GM12878 (cell line): ENCODE measurements at regions not wholly inside any gene's neighbourhood (a gene's known extent, or its start where the extent isn't known, plus 50 kb on each side); places are given as distances from the start of the nearest gene placed in this dataset.

Source experiments
- ATAC-seq: fragments of 200-7000 bp; cut with Tn5 transposase; 3 replicates; pipeline ENCODE4 v1.9.1; 2020; ENCODE audit warnings: mild to moderate bottlenecking, moderate library complexity
- BruUV-seq: library from RNA; stranded (reverse); fragments of 400-500 nt; replicated peaks from 2 replicates; lab custom pipeline; 2021; lab: Mats Ljungman, UMichigan
- CTCF ChIA-PET: fragments of 300-600 bp; sonication (Branson Sonifier 250); formaldehyde crosslinking; extraction: SDS; loops from one replicate; lab custom pipeline; 2021; ENCODE audit warnings: inconsistent platforms; lab: Yijun Ruan, JAX
- POLR2A ChIA-PET: fragments of 350-600 bp; formaldehyde crosslinking; extraction: SDS; loops from one replicate; lab custom pipeline; 2021; ENCODE audit warnings: inconsistent platforms; lab: Charles Lee
- RAD21 ChIA-PET: fragments of 300-600 bp; sonication (Branson Sonifier 250); formaldehyde crosslinking; loops from one replicate; lab custom pipeline; 2023; ENCODE audit warnings: antibody characterized with exemption; ENCODE audit not compliant: unreplicated experiment; lab: Charles Lee
- SMC1A ChIA-PET: fragments of 300-600 bp; sonication (Branson Sonifier 250); formaldehyde crosslinking; loops from one replicate; lab custom pipeline; 2023; ENCODE audit not compliant: unreplicated experiment, uncharacterized antibody; lab: Charles Lee
- DNase-seq: peaks from one replicate; pipeline ENCODE4 v3.0.0-alpha.2; 2011; ENCODE audit warnings: low read depth, low spot score
- FAIRE-seq: peaks from 3 replicates; lab custom pipeline; 2011; peaks lifted over from hg19 to GRCh38; lab: Jason Lieb, UNC
- H2AFZ ChIP-seq: 2 replicates; pipeline ENCODE4 v1.6.0; 2011; ENCODE audit warnings: low read depth, low read length, control low read depth; ENCODE audit not compliant: control insufficient read depth
- H3K27ac ChIP-seq: 2 replicates; pipeline ENCODE4 v1.5.1; 2011; ENCODE audit warnings: control low read depth; ENCODE audit not compliant: control insufficient read depth, insufficient read depth
- H3K27me3 ChIP-seq, 2 experiments: replicated peaks in 1 of 2; 2 replicates each; pipeline versions ENCODE4 v1.6.0 to v1.6.1; 2011; ENCODE audit warnings: low read length in 1 of 2; ENCODE audit not compliant: control insufficient read depth in 2 of 2, insufficient read depth in 2 of 2
- H3K36me3 ChIP-seq, 2 experiments: 2 replicates each; pipeline ENCODE4 v1.5.1; 2011; ENCODE audit warnings: low read length in 1 of 2; ENCODE audit not compliant: control insufficient read depth in 2 of 2, insufficient read depth in 2 of 2
- H3K4me1 ChIP-seq: 2 replicates; pipeline ENCODE4 v1.6.1; 2011; ENCODE audit warnings: mild to moderate bottlenecking, low read length, moderate library complexity, mixed read lengths; ENCODE audit not compliant: control insufficient read depth, insufficient read depth
- H3K4me2 ChIP-seq: 2 replicates; pipeline ENCODE4 v1.6.0; 2011; ENCODE audit warnings: control low read depth; ENCODE audit not compliant: control insufficient read depth, insufficient read depth
- H3K4me3 ChIP-seq: fragments of 200-600 bp; sonication (generic); 2 replicates; pipeline ENCODE4 v1.5.1; 2016
- H3K79me2 ChIP-seq: 2 replicates; pipeline ENCODE4 v1.6.0; 2011; ENCODE audit warnings: low read length; ENCODE audit not compliant: control insufficient read depth, insufficient read depth
- H3K9ac ChIP-seq: 2 replicates; pipeline ENCODE4 v1.8.0; 2011; ENCODE audit warnings: low read length, control low read depth, mixed read lengths; ENCODE audit not compliant: control insufficient read depth, insufficient read depth
- H3K9me3 ChIP-seq: replicated peaks from 3 replicates; pipeline ENCODE4 v1.5.1; 2011; ENCODE audit warnings: mild to moderate bottlenecking, low read length; ENCODE audit not compliant: control insufficient read depth, insufficient read depth
- H4K20me1 ChIP-seq: 2 replicates; pipeline ENCODE4 v1.6.0; 2011; ENCODE audit not compliant: control insufficient read depth, insufficient read depth
- BHLHE40 ChIP-seq, 2 experiments: fragments of 450-650 bp in 1 of 2; IDR thresholded peaks; 2 replicates each; pipeline ENCODE4 v1.6.1; 2011 to 2017; ENCODE audit warnings: low read depth in 2 of 2, borderline replicate concordance in 1 of 2, improper control_type of control experiment in 1 of 2, low read length in 1 of 2, mild to moderate bottlenecking in 1 of 2
- BRCA1 ChIP-seq: IDR thresholded peaks from 2 replicates; pipeline ENCODE4 v1.6.1; 2011; ENCODE audit warnings: low read depth, low read length, improper control_type of control experiment
- CEBPB ChIP-seq, 2 experiments: fragments of 150-350 bp in 1 of 2; IDR thresholded peaks; 2 replicates each; pipeline ENCODE4 v1.6.1; 2012 to 2014; ENCODE audit warnings: low read depth in 2 of 2, low read length in 2 of 2, borderline replicate concordance in 1 of 2, inconsistent platforms in 1 of 2
- CREM ChIP-seq: IDR thresholded peaks from 2 replicates; pipeline ENCODE4 v1.6.1; 2014; ENCODE audit warnings: antibody characterized with exemption, low read depth
- ESRRA ChIP-seq: IDR thresholded peaks from 2 replicates; pipeline ENCODE4 v1.6.1; 2012; ENCODE audit warnings: mild to moderate bottlenecking, low read length, improper control_type of control experiment
- EZH2 ChIP-seq: IDR thresholded peaks from 2 replicates; pipeline ENCODE4 v1.6.1; 2012; ENCODE audit warnings: low read depth, mild to moderate bottlenecking, control low read depth, inconsistent platforms, low read length, borderline replicate concordance; ENCODE audit not compliant: control insufficient read depth
- MTA3 ChIP-seq: IDR thresholded peaks from 2 replicates; pipeline ENCODE4 v1.6.1; 2012; ENCODE audit warnings: low read length, inconsistent platforms, borderline replicate concordance
- MYB ChIP-seq: fragments of 150-350 bp; IDR thresholded peaks from 2 replicates; pipeline ENCODE4 v1.6.1; 2014; ENCODE audit warnings: mild to moderate bottlenecking, low read depth, low read length, borderline replicate concordance
- NR2C1 ChIP-seq: fragments of 450-650 bp; IDR thresholded peaks from 2 replicates; pipeline ENCODE4 v1.6.1; 2017; ENCODE audit warnings: antibody characterized with exemption, mild to moderate bottlenecking, moderate library complexity
- NRF1 ChIP-seq: conservative IDR thresholded peaks from 2 replicates; pipeline ENCODE4 v1.6.1; 2011; ENCODE audit warnings: mild to moderate bottlenecking, low read depth, low read length, improper control_type of control experiment
- RB1 ChIP-seq: fragments of 450-650 bp; formaldehyde crosslinking; IDR thresholded peaks from 2 replicates; pipeline ENCODE4 v1.6.1; 2017; ENCODE audit warnings: mild to moderate bottlenecking, borderline replicate concordance
- RUNX3 ChIP-seq: IDR thresholded peaks from 2 replicates; pipeline ENCODE4 v1.6.1; 2012; ENCODE audit warnings: low read length, inconsistent platforms
- SIN3A ChIP-seq: IDR thresholded peaks from 2 replicates; pipeline ENCODE4 v1.6.1; 2012; ENCODE audit warnings: low read depth, low read length, improper control_type of control experiment
- SMARCA5 ChIP-seq: fragments of 450-650 bp; IDR thresholded peaks from 2 replicates; pipeline ENCODE4 v1.6.1; 2017; ENCODE audit warnings: mild to moderate bottlenecking
- SRF ChIP-seq, 2 experiments: IDR thresholded peaks; 2 replicates each; pipeline ENCODE4 v1.6.1; 2011; ENCODE audit warnings: low read depth in 2 of 2, low read length in 2 of 2, mild to moderate bottlenecking in 1 of 2, moderate library complexity in 1 of 2
- TCF3 ChIP-seq: IDR thresholded peaks from 2 replicates; pipeline ENCODE4 v1.6.1; 2012; ENCODE audit warnings: low read depth, mild to moderate bottlenecking, low read length, borderline replicate concordance; ENCODE audit not compliant: insufficient read depth
- ZNF622 ChIP-seq: fragments of 450-650 bp; IDR thresholded peaks from 2 replicates; pipeline ENCODE4 v1.6.1; 2017; ENCODE audit warnings: mild to moderate bottlenecking, inconsistent platforms
- WGBS: methylation state at CpG from one replicate; pipeline ENCODE4 v1.1.6; 2016; ENCODE audit warnings: low lambda C conversion rate; ENCODE audit not compliant: insufficient replicate concordance, insufficient coverage; ENCODE audit errors: missing lambda C conversion rate; 5-methylcytosine and 5-hydroxymethylcytosine counted together
- in situ Hi-C: fragments of 300-500 bp; cut with MboI; formaldehyde crosslinking; loops from 9 replicates; pipeline ENCODE4 v1.14.3; 2018; ENCODE audit warnings: mixed read lengths
- intact Hi-C: fragments of 100-400 bp; cut with micrococcal nuclease; formaldehyde crosslinking; loops from one replicate; pipeline ENCODE4 v1.14.2; 2022; ENCODE audit not compliant: unreplicated experiment

GRCh38 chr17:79363552-79364275, 247.1 kb downstream of the RBFOX3 start:
- in situ Hi-C loops: no loop called here
- no peaks in the 10 kb centered on the region for H3K4me1 ChIP-seq
- no peak overlapping the region for H2AFZ ChIP-seq
- 14% methylated on average over 15 of the region's 16 CpGs for WGBS
- no peak overlapping the region for H3K4me3 ChIP-seq
- peaks cover 0 to 4% of the 10 kb centered on the region in 2 experiments; a peak in 2 of 4 replicates for H3K27me3 ChIP-seq
- H3K36me3 ChIP-seq: no peaks in the 10 kb centered on the region
- TF ChIP-seq MTA3: no peak
- no peak for TF ChIP-seq BRCA1
- TF ChIP-seq MYB: no peak
- TF ChIP-seq SRF (IDR thresholded peaks at IDR 0.05; ENCODE audit: low read depth in 2 of 2, low read length in 2 of 2): no peak
- TF ChIP-seq TCF3: no peak
- no peak for TF ChIP-seq SMARCA5
- no peak for TF ChIP-seq ESRRA
- no peak for TF ChIP-seq RUNX3
- no peak for TF ChIP-seq SIN3A
- no peak for TF ChIP-seq RB1
- no peak for TF ChIP-seq CEBPB (IDR thresholded peaks at IDR 0.05; ENCODE audit: borderline replicate concordance in 1 of 2, low read depth in 2 of 2, low read length in 2 of 2)
- TF ChIP-seq BHLHE40 (IDR thresholded peaks at IDR 0.05; ENCODE audit: borderline replicate concordance in 1 of 2, low read depth in 2 of 2, low read length in 1 of 2): no peak
- no peak for TF ChIP-seq NRF1
- no peak for TF ChIP-seq CREM
- no peak for TF ChIP-seq NR2C1
- no peak for TF ChIP-seq EZH2
- no peak for TF ChIP-seq ZNF622
- TF ChIP-seq, all 136 proteins: peak for 0
- intact Hi-C loops: no loop called here
- H3K79me2 ChIP-seq: no peaks in the 10 kb centered on the region
- no peaks in the 10 kb centered on the region for H4K20me1 ChIP-seq
- no peaks in the 10 kb centered on the region for H3K9me3 ChIP-seq
- H3K9ac ChIP-seq: no peak overlapping the region
- BruUV-seq: no TSS peak
- SMC1A ChIA-PET: no interaction called here
- RAD21 ChIA-PET: no interaction called here
- no peak overlapping the region for H3K4me2 ChIP-seq
- no peak for FAIRE-seq
- POLR2A ChIA-PET: no interaction called here
- DNase-seq: no peak
- CTCF ChIA-PET: interaction anchor here (0.6 kb wide), 1 partner anchor 643 kb away, joined by 5 read pairs; no protein-coding TSS in a partner anchor
- ATAC-seq: no peak
- H3K27ac ChIP-seq: no peak overlapping the region
